H54 (cell line): ENCODE measurements at regions not wholly inside any gene's neighbourhood (a gene's known extent, or its start where the extent isn't known, plus 50 kb on each side); places are given as distances from the start of the nearest gene placed in this dataset.

Experiments used
- DNase-seq: peaks from one replicate; pipeline ENCODE4 v3.0.0; 2011; ENCODE audit warnings: low spot score, mixed read lengths; ENCODE audit not compliant: insufficient read length
- FAIRE-seq: peaks from 3 replicates; lab custom pipeline; 2011; peaks lifted over from hg19 to GRCh38; lab: Jason Lieb, UNC
- POLR2A ChIP-seq: IDR thresholded peaks from 2 replicates; pipeline ENCODE4 v1.6.1; 2011; ENCODE audit warnings: low read depth, mild to moderate bottlenecking, low read length

- no peak for TF ChIP-seq POLR2A
- no peak for DNase-seq
- FAIRE-seq: no peak
Measured at GRCh38 chr13:40403509-40404241, 262.8 kb downstream of the FOXO1 start.

- DNase-seq (no peak), FAIRE-seq (no peak)
- no peak for TF ChIP-seq POLR2A
Measured at GRCh38 chr13:40404407-40404806, 262.0 kb downstream of the FOXO1 start.

DNA sequence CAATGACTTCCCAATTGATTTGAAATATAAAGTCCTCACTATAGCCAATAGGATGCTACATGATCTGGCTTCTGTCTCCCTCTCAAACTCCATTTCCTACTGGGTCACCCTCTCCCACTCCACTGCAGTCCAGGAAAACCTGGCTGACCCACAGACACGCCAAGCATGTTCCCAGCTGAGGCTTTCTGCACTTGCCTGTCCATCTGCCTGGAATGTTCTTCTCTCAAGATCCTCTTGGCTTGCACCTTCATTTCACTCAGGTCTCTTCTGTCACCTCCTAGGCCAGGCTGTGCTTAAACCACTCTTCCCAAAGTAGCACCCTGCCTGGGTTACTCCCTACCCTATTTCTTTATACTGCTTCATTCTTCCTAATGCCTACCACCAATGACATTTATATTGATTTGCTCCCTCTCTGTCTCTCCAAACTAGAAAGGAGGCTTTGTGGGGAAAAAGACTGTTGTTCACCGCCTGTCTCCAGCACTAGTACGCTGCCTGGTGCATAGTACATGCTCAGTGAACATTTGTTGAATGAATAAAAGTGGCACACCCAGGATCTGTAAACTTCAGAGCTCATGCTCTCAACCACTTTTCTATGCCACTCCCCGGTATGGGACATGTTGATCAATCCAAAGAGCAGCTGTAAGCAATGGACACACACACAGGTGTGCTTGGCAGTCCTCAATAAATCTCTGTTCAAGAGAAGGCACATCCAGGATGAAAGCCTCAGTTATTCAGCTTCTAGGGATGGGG lies 261.3 kb downstream of the FOXO1 start:
- no peak for FAIRE-seq
- TF ChIP-seq POLR2A: no peak
- no peak for DNase-seq

DNA sequence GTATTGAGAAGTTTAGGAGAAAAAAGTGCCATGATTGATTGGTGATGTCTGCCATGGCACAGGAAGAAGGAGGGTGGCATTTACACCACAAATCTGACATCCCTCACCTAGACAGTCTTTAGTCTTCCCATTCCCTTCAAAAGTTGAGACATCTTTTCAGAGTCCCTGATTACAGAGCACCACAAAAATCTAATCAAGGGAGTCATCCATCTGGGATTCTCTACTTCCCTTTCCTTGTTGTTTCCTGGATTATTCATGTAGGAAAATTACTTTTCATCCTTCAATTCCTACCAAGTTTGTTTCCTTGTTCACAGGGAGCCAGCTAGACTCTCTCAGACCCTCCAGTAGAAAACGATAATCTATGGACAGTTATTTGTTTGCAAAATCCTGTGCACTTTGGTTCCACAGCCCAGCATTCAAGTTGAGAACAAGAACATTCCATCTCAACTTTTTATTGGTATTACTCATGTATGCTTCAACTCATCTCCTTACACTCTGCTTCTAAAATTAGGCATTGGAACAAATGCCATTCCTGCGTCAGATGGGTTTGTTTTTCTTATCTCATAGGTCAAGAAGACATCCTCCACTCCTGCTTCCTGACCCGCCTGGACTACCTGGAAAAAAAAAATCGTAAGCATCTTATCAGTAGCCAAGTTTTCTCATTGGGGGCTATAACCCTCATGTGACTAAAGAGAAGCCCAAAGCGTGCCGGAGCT lies 259.9 kb downstream of the FOXO1 start:
- DNase-seq (no peak), FAIRE-seq (no peak)
- TF ChIP-seq POLR2A: no peak

- DNase-seq (no peak), FAIRE-seq (no peak)
- no peak for TF ChIP-seq POLR2A
Measured at GRCh38 chr13:40407567-40407966, 258.9 kb downstream of the FOXO1 start.

- no peak for FAIRE-seq
- no peak for TF ChIP-seq POLR2A
- peak; percentile 19 for DNase-seq
Measured at GRCh38 chr13:40408602-40409001, 257.8 kb downstream of the FOXO1 start.

DNA sequence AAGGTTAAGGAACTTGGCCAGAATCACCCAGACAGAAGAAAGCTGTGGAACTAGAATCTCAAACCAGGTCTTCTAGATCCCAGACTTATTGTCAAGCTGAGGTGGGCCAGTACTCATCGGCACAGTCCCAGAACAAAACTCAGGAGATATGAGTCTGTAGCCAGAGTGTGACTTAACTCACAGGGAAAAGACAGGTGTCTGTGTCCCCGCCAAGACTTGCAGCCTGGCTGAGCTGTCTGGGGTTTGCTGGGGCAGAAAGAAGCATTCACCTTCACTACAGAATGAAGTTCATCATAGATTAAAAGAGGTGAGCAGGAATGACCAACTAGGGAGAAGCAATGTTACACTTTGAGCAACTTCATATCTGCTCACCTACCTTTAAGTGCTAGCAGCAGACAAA lies 257.2 kb downstream of the FOXO1 start:
- no peak for TF ChIP-seq POLR2A
- FAIRE-seq: no peak

DNA sequence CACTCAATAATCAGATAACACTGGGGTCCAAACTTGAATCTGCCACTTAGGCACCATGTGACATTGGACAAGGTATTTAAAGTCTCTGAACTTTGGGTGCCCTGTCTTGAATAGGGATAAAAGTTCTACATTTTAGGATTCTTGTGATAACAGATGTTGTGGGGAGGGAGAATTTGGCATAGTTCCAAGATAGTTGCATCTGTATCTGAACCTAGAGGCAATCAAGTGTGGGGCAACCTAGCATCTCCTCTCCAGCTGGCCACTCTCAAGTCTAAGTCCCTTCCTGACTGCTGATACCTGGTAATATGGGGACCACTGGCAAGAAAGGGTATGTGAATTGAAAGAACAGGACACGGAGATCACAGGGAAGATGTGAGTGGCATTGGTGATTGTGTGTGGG lies 256.1 kb downstream of the FOXO1 start:
- no peak for FAIRE-seq
- TF ChIP-seq POLR2A: no peak
- DNase-seq: no peak

More for the DNA sequence above, 257.2 kb downstream of the FOXO1 start:
- DNase-seq: no peak

DNA sequence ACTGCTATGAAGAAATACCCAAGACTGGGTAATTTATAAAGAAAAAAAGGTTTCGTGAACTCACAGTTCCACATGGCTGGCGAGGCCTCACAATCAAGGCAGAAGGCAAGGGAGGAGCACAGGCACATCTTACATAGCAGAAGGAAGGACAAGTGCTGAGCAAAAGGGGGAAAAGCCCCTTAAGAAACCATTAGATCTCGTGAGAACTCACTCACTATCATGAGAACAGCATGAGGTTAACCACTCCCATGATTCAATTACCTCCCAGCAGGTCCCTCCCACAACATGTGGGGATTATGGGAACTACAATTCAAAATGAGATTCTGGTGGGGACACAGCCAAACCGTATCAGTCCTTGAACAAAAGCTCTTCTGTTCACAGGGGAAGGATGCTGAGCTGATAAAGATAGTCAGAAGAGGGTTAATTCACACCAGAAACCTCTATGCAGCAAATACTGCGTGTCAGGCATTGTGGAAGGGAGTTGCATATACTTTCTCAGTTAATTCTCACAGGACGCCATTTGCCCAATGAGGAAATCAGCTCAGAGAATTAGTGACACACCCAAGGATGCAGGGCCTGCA lies 246.2 kb downstream of the FOXO1 start:
- TF ChIP-seq POLR2A: no peak
- DNase-seq: no peak
- FAIRE-seq: no peak

GRCh38 chr13:40422588-40423235 lies 243.7 kb downstream of the FOXO1 start:
- FAIRE-seq: no peak
- TF ChIP-seq POLR2A: no peak

GRCh38 chr13:40428354-40428753 lies 238.1 kb downstream of the FOXO1 start:
- DNase-seq: no peak
- FAIRE-seq: no peak
- no peak for TF ChIP-seq POLR2A

More at GRCh38 chr13:40422588-40423235, 243.7 kb downstream of the FOXO1 start:
- DNase-seq: no peak

GRCh38 chr13:40429706-40430545 lies 236.5 kb downstream of the FOXO1 start:
- FAIRE-seq: no peak
- DNase-seq: no peak
- no peak for TF ChIP-seq POLR2A
